Neural progenitor cell (in vitro differentiated cells): ENCODE measurements at regions not wholly inside any gene's neighbourhood (a gene's known extent, or its start where the extent isn't known, plus 50 kb on each side); places are given as distances from the start of the nearest gene placed in this dataset.
A peak's percentile ranks its signal among the peaks of the same experiment; 100 is the strongest.

Experiments used
- DNase-seq: peaks from one replicate; pipeline ENCODE4 v3.0.0-alpha.2; 2016; ENCODE audit warnings: low spot score
- H2AFZ ChIP-seq: fragments of 200-600 bp; sonication (generic); replicated peaks from 2 replicates; pipeline ENCODE4 v1.6.1; 2016; ENCODE audit warnings: antibody characterized with exemption
- H3F3A ChIP-seq: fragments of 200-600 bp; sonication (generic); 2 replicates; pipeline ENCODE4 v1.6.1; 2016; ENCODE audit warnings: antibody characterized with exemption, low read depth
- H3K27ac ChIP-seq: fragments of 200-600 bp; sonication (generic); 2 replicates; pipeline ENCODE4 v1.5.1; 2016; ENCODE audit warnings: mild to moderate bottlenecking
- H3K27me3 ChIP-seq: fragments of 200-600 bp; sonication (generic); 2 replicates; pipeline ENCODE4 v1.6.1; 2016; ENCODE audit warnings: mild to moderate bottlenecking, moderate library complexity
- H3K36me3 ChIP-seq: fragments of 200-600 bp; sonication (generic); 2 replicates; pipeline ENCODE4 v1.5.1; 2016
- H3K4me1 ChIP-seq: fragments of 200-600 bp; sonication (generic); 2 replicates; pipeline ENCODE4 v1.6.1; 2016; ENCODE audit warnings: mixed run types
- H3K4me2 ChIP-seq: fragments of 200-600 bp; sonication (generic); 2 replicates; pipeline ENCODE4 v1.6.1; 2016
- H3K4me3 ChIP-seq: fragments of 200-600 bp; sonication (generic); 2 replicates; pipeline ENCODE4 v1.5.1; 2016
- H3K79me2 ChIP-seq: fragments of 200-600 bp; sonication (generic); 2 replicates; pipeline ENCODE4 v1.6.1; 2016; ENCODE audit warnings: low read depth
- H3K9ac ChIP-seq: fragments of 200-600 bp; sonication (generic); 2 replicates; pipeline ENCODE4 v1.6.1; 2016
- H3K9me3 ChIP-seq: fragments of 200-600 bp; sonication (generic); 2 replicates; pipeline ENCODE4 v1.5.1; 2016; ENCODE audit warnings: low read depth
- H4K20me1 ChIP-seq: fragments of 200-600 bp; sonication (generic); 2 replicates; pipeline ENCODE4 v1.6.1; 2016; ENCODE audit warnings: low read depth
- H3K27ac Mint-ChIP-seq: 3 replicates; pipeline ENCODE4 v1.8.0; 2021; ENCODE audit warnings: mixed read lengths
- H3K27me3 Mint-ChIP-seq: 2 replicates; pipeline ENCODE4 v1.8.0; 2022; ENCODE audit warnings: low read depth, mild to moderate bottlenecking, inconsistent platforms, moderate library complexity, mixed read lengths; ENCODE audit not compliant: insufficient read depth
- H3K36me3 Mint-ChIP-seq: 3 replicates; pipeline ENCODE4 v1.8.0; 2021; ENCODE audit warnings: mixed read lengths
- H3K4me1 Mint-ChIP-seq: 3 replicates; pipeline ENCODE4 v1.8.0; 2021; ENCODE audit warnings: mixed read lengths
- H3K4me3 Mint-ChIP-seq: 3 replicates; pipeline ENCODE4 v1.8.0; 2021; ENCODE audit warnings: mild to moderate bottlenecking, moderate library complexity, mixed read lengths
- H3K9me3 Mint-ChIP-seq: 3 replicates; pipeline ENCODE4 v1.8.0; 2020; ENCODE audit warnings: mixed read lengths
- EZH2 ChIP-seq: fragments of 200-600 bp; sonication (generic); IDR thresholded peaks from 2 replicates; pipeline ENCODE4 v1.6.1; 2017; ENCODE audit warnings: antibody characterized with exemption, mild to moderate bottlenecking, moderate library complexity
- EZH2phosphoT487 ChIP-seq: fragments of 200-600 bp; sonication (generic); IDR thresholded peaks from 2 replicates; pipeline ENCODE4 v1.6.1; 2017; ENCODE audit warnings: antibody characterized with exemption
- TF ChIP-seq, protein P1 (sequence below): fragments of 200-600 bp; sonication (generic); IDR thresholded peaks from 2 replicates; pipeline ENCODE4 v1.5.1; 2017; ENCODE audit warnings: antibody characterized with exemption, mild to moderate bottlenecking

DNA sequence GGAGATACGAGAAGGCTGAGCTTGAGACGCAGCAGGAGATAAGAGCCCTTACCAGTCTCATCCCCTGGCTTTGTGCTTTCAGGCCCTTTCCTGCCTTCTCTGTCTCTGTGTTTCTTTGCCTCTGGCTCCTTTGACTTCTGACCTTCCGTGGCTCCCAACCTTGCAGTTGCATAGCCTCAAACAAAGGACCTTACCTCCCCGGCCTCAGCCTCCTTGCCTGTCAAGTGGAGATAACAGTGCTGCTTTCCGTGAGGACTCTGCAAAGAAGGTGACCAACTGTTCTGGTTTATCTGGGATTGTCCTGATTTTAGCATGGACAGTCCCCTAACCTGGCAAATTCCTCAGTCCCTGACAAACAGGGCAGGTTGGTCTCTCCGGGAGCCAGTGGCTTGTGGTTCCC is 287.8 kb upstream of the MVB12B start:
- peaks cover 11% of the 10 kb centered on the region for H3K4me1 ChIP-seq
- TF ChIP-seq, protein P1, sequence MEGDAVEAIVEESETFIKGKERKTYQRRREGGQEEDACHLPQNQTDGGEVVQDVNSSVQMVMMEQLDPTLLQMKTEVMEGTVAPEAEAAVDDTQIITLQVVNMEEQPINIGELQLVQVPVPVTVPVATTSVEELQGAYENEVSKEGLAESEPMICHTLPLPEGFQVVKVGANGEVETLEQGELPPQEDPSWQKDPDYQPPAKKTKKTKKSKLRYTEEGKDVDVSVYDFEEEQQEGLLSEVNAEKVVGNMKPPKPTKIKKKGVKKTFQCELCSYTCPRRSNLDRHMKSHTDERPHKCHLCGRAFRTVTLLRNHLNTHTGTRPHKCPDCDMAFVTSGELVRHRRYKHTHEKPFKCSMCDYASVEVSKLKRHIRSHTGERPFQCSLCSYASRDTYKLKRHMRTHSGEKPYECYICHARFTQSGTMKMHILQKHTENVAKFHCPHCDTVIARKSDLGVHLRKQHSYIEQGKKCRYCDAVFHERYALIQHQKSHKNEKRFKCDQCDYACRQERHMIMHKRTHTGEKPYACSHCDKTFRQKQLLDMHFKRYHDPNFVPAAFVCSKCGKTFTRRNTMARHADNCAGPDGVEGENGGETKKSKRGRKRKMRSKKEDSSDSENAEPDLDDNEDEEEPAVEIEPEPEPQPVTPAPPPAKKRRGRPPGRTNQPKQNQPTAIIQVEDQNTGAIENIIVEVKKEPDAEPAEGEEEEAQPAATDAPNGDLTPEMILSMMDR, result no peak
- TF ChIP-seq EZH2phosphoT487, result no peak
- no peak for TF ChIP-seq EZH2
- Mint-ChIP-seq H3K4me1 (peaks cover 24% of the 10 kb centered on the region), H3K27me3 (peaks cover 19% of the 10 kb centered on the region), H3K27ac (peak overlapping the region; percentile 14), H3K9me3 (peaks cover 13% of the 10 kb centered on the region), H3K36me3 (peaks cover 2% of the 10 kb centered on the region), H3K4me3 (no peak overlapping the region)
- DNase-seq, result no peak
- no peaks in the 10 kb centered on the region for H3K27me3 ChIP-seq
- no peaks in the 10 kb centered on the region for H3K9me3 ChIP-seq
- H2AFZ ChIP-seq, result no peak overlapping the region
- H3K4me2 ChIP-seq, result no peak overlapping the region
- no peak overlapping the region for H3K4me3 ChIP-seq
- H3K9ac ChIP-seq, result no peak overlapping the region
- H3K79me2 ChIP-seq, result no peaks in the 10 kb centered on the region
- H3F3A ChIP-seq, result no peaks in the 10 kb centered on the region
- H3K36me3 ChIP-seq, result no peaks in the 10 kb centered on the region
- H4K20me1 ChIP-seq, result no peaks in the 10 kb centered on the region
- no peak overlapping the region for H3K27ac ChIP-seq

DNA sequence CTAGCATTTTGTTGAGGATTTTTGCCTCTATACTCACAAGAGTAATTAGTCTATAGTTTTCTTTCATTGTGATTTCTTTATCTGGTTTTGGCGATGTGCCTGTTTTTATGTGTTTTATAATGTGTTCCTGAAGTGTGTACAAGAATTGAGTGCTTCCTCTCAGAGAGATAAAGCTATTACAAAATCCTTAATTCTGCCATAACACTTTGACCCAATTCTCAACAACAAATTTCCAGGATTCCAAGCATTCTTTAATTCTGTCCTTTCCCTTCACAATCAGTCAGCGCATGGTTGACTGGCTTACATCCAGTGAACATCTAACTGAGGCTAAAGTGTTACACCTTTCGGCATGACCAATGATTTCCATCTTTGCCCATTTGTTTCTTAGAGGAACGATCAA is 282.9 kb upstream of the MVB12B start:
- peak; percentile 34 for DNase-seq
- peaks cover 9% of the 10 kb centered on the region for H3K4me1 Mint-ChIP-seq

DNA sequence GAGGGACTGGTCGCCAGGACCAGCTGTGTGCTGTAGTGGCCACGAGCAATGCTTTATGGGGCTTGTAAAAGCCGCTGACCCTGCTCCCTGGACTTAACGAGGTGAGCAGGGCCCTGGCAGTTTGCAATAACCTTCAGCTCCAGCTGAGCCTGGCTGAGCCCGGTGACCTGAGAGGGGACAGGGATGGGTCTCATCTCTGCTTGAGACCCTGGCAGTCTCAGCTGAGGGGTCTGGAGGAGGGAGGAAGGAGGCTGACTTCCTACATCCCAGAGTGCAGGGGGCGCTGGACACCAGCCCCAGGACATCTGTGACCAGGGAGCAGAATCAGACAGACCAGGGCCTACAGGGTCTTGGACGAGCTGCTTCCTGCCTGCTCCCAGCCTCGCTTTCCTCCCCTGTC is 277.5 kb upstream of the MVB12B start:
- Histone ChIP-seq H4K20me1 (no peaks in the 10 kb centered on the region), H3K27me3 (no peaks in the 10 kb centered on the region), H3K27ac (no peak overlapping the region), H3K9me3 (no peaks in the 10 kb centered on the region), H3K79me2 (no peaks in the 10 kb centered on the region), H2AFZ (peak overlapping the region; percentile 1), H3F3A (no peaks in the 10 kb centered on the region), H3K4me3 (no peak overlapping the region), H3K4me1 (peaks cover 2% of the 10 kb centered on the region), H3K36me3 (no peaks in the 10 kb centered on the region), H3K9ac (no peak overlapping the region), H3K4me2 (no peak overlapping the region)
- TF ChIP-seq EZH2 (no peak), EZH2phosphoT487 (no peak)
- TF ChIP-seq, protein P1, result peak; percentile 35
- peak; percentile 34 for DNase-seq
- H3K36me3 Mint-ChIP-seq, result no peaks in the 10 kb centered on the region
- no peak overlapping the region for H3K4me3 Mint-ChIP-seq
- H3K27ac Mint-ChIP-seq, result no peak overlapping the region
- peaks cover 3% of the 10 kb centered on the region for H3K9me3 Mint-ChIP-seq
- H3K27me3 Mint-ChIP-seq, result peaks cover 2% of the 10 kb centered on the region
- H3K4me1 Mint-ChIP-seq, result peaks cover 3% of the 10 kb centered on the region

More for the DNA sequence above, 282.9 kb upstream of the MVB12B start:
- no peaks in the 10 kb centered on the region for H3K9me3 ChIP-seq
- no peaks in the 10 kb centered on the region for H3F3A ChIP-seq
- H3K36me3 Mint-ChIP-seq, result peaks cover 2% of the 10 kb centered on the region
- no peak overlapping the region for H2AFZ ChIP-seq
- no peaks in the 10 kb centered on the region for H4K20me1 ChIP-seq
- H3K9ac ChIP-seq, result no peak overlapping the region
- no peaks in the 10 kb centered on the region for H3K27me3 ChIP-seq
- H3K27ac Mint-ChIP-seq, result no peak overlapping the region
- no peak overlapping the region for H3K4me3 ChIP-seq
- TF ChIP-seq EZH2phosphoT487, result no peak
- no peak for TF ChIP-seq EZH2
- TF ChIP-seq, protein P1, result no peak
- peaks cover 16% of the 10 kb centered on the region for H3K4me1 ChIP-seq
- peaks cover 9% of the 10 kb centered on the region for H3K27me3 Mint-ChIP-seq
- H3K79me2 ChIP-seq, result no peaks in the 10 kb centered on the region
- H3K4me3 Mint-ChIP-seq, result no peak overlapping the region
- H3K9me3 Mint-ChIP-seq, result peaks cover 16% of the 10 kb centered on the region
- H3K36me3 ChIP-seq, result no peaks in the 10 kb centered on the region
- peak overlapping the region; percentile 2 for H3K4me2 ChIP-seq
- H3K27ac ChIP-seq, result no peak overlapping the region
